HEK293 (cell line): ENCODE measurements at regions not wholly inside any gene's neighbourhood (a gene's known extent, or its start where the extent isn't known, plus 50 kb on each side); places are given as distances from the start of the nearest gene placed in this dataset.

Experiments
- CTCF ChIA-PET: fragments of 350-600 bp; formaldehyde crosslinking; extraction: SDS; loops from one replicate; lab custom pipeline; 2021; ENCODE audit warnings: antibody characterized with exemption; lab: Yijun Ruan, JAX
- POLR2A ChIA-PET: fragments of 300-600 bp; formaldehyde crosslinking; extraction: SDS; loops from one replicate; lab custom pipeline; 2020; ENCODE audit warnings: antibody characterized with exemption, inconsistent platforms; lab: Yijun Ruan, JAX
- H3K27ac ChIP-seq: fragments of 200-500 bp; sonication (Bioruptor generic); 2 replicates; pipeline ENCODE4 v1.5.1; 2014; ENCODE audit warnings: low read depth, low read length, control low read depth, inconsistent platforms; ENCODE audit errors: extremely low read depth
- H3K36me3 ChIP-seq, 2 experiments: fragments of 200-500 bp in 1 of 2; sonication (Bioruptor generic) in 1 of 2; 1 replicate in 1 of 2; 2 replicates in 1 of 2; pipeline ENCODE4 v1.5.1; 2014 to 2017; ENCODE audit warnings: inconsistent platforms in 2 of 2, low read length in 2 of 2; ENCODE audit not compliant: control insufficient read depth in 2 of 2, insufficient read depth in 1 of 2
- H3K4me1 ChIP-seq: fragments of 200-500 bp; sonication (Bioruptor generic); 2 replicates; pipeline ENCODE4 v1.5.1; 2014; ENCODE audit warnings: mild to moderate bottlenecking, low read length, inconsistent platforms; ENCODE audit not compliant: control insufficient read depth, insufficient read depth
- H3K4me3 ChIP-seq: 2 replicates; pipeline ENCODE4 v1.5.1; 2011; ENCODE audit warnings: low read depth, mild to moderate bottlenecking, control low read depth, low read length, moderate library complexity
- H3K9me3 ChIP-seq: fragments of 200-500 bp; sonication (Bioruptor generic); 2 replicates; pipeline ENCODE4 v1.5.1; 2014; ENCODE audit warnings: low read depth, low read length, inconsistent platforms; ENCODE audit not compliant: control insufficient read depth, insufficient read depth
- AEBP2 ChIP-seq: fragments of 450-650 bp; formaldehyde crosslinking; IDR thresholded peaks from 2 replicates; pipeline ENCODE4 v1.5.1; 2016; ENCODE audit warnings: missing biosample characterization, missing genetic modification characterization, borderline replicate concordance
- GFI1B ChIP-seq: fragments of 450-650 bp; formaldehyde crosslinking; IDR thresholded peaks from 2 replicates; pipeline ENCODE4 v1.5.1; 2016; ENCODE audit warnings: missing biosample characterization, missing genetic modification characterization
- HOXA7 ChIP-seq: sonication (generic); formaldehyde crosslinking; IDR thresholded peaks from 2 replicates; pipeline ENCODE4 v1.8.1; 2022; ENCODE audit warnings: missing genetic modification reagents, borderline replicate concordance
- MEIS1 ChIP-seq: sonication (generic); formaldehyde crosslinking; IDR thresholded peaks from 2 replicates; pipeline ENCODE4 v1.8.1; 2022; ENCODE audit warnings: missing genetic modification reagents, mild to moderate bottlenecking, borderline replicate concordance
- PBX3 ChIP-seq: sonication (generic); formaldehyde crosslinking; IDR thresholded peaks from 2 replicates; pipeline ENCODE4 v1.8.1; 2022; ENCODE audit warnings: mild to moderate bottlenecking, moderate library complexity, missing genetic modification reagents
- PRDM1 ChIP-seq: fragments of 450-650 bp; formaldehyde crosslinking; IDR thresholded peaks from 2 replicates; pipeline ENCODE4; 2016; ENCODE audit warnings: missing biosample characterization, missing genetic modification characterization
- PRDM6 ChIP-seq: fragments of 450-650 bp; formaldehyde crosslinking; IDR thresholded peaks from 2 replicates; pipeline ENCODE4 v1.5.1; 2017; ENCODE audit warnings: missing biosample characterization, missing genetic modification characterization
- YY1 ChIP-seq: fragments of 450-650 bp; formaldehyde crosslinking; IDR thresholded peaks from 2 replicates; pipeline ENCODE4 v1.5.1; 2018; ENCODE audit warnings: missing biosample characterization, missing genetic modification characterization
- ZBTB11 ChIP-seq: fragments of 450-650 bp; formaldehyde crosslinking; conservative IDR thresholded peaks from 2 replicates; pipeline ENCODE4 v1.5.1; 2016; ENCODE audit warnings: low read depth, missing biosample characterization, missing genetic modification characterization
- ZBTB48 ChIP-seq: fragments of 450-650 bp; formaldehyde crosslinking; IDR thresholded peaks from 2 replicates; pipeline ENCODE4 v1.5.1; 2016; ENCODE audit warnings: missing biosample characterization, missing genetic modification characterization
- ZBTB6 ChIP-seq: fragments of 450-650 bp; formaldehyde crosslinking; IDR thresholded peaks from 2 replicates; pipeline ENCODE4 v1.5.1; 2017; ENCODE audit warnings: missing biosample characterization, missing genetic modification characterization
- ZBTB7A ChIP-seq: fragments of 450-650 bp; formaldehyde crosslinking; IDR thresholded peaks from 2 replicates; pipeline ENCODE4 v1.5.1; 2016; ENCODE audit warnings: low read depth, missing biosample characterization, missing genetic modification characterization
- ZNF169 ChIP-seq: fragments of 450-650 bp; formaldehyde crosslinking; IDR thresholded peaks from 2 replicates; pipeline ENCODE4 v1.5.1; 2016; ENCODE audit warnings: missing biosample characterization, missing genetic modification characterization
- ZNF211 ChIP-seq: fragments of 450-650 bp; formaldehyde crosslinking; IDR thresholded peaks from 2 replicates; pipeline ENCODE4 v1.5.1; 2016; ENCODE audit warnings: low read depth, missing biosample characterization, missing genetic modification characterization
- ZNF391 ChIP-seq: fragments of 450-650 bp; formaldehyde crosslinking; IDR thresholded peaks from 2 replicates; pipeline ENCODE4 v1.5.1; 2016; ENCODE audit warnings: low read depth, missing biosample characterization, missing genetic modification characterization, borderline replicate concordance
- ZNF596 ChIP-seq: fragments of 450-650 bp; IDR thresholded peaks from 2 replicates; pipeline ENCODE4 v1.5.0; 2018; ENCODE audit warnings: missing biosample characterization, mild to moderate bottlenecking, missing genetic modification characterization, moderate library complexity
- ZNF626 ChIP-seq: fragments of 450-650 bp; sonication (Bioruptor Pico); formaldehyde crosslinking; IDR thresholded peaks from 2 replicates; pipeline ENCODE4 v1.5.1; 2018; ENCODE audit warnings: missing biosample characterization, missing genetic modification characterization, inconsistent platforms
- ZNF660 ChIP-seq: fragments of 450-650 bp; IDR thresholded peaks from 2 replicates; pipeline ENCODE4 v1.5.1; 2018; ENCODE audit warnings: missing biosample characterization, mild to moderate bottlenecking, missing genetic modification characterization
- ZNF692 ChIP-seq: fragments of 450-650 bp; formaldehyde crosslinking; IDR thresholded peaks from 2 replicates; pipeline ENCODE4 v1.5.1; 2016; ENCODE audit warnings: missing biosample characterization, missing genetic modification characterization
- ZNF747 ChIP-seq: fragments of 450-650 bp; formaldehyde crosslinking; IDR thresholded peaks from 2 replicates; pipeline ENCODE4 v1.5.1; 2016; ENCODE audit warnings: missing biosample characterization, missing genetic modification characterization
- ZNF843 ChIP-seq: fragments of 450-650 bp; formaldehyde crosslinking; IDR thresholded peaks from 2 replicates; pipeline ENCODE4 v1.5.1; 2016; ENCODE audit warnings: missing biosample characterization, missing genetic modification characterization
- ZSCAN5A ChIP-seq: fragments of 450-650 bp; formaldehyde crosslinking; IDR thresholded peaks from 2 replicates; pipeline ENCODE4 v1.5.1; 2016; ENCODE audit warnings: missing biosample characterization, missing genetic modification characterization

GRCh38 chr20:10906834-10907233, 233.0 kb upstream of the JAG1 start (continued):
- TF ChIP-seq ZNF626 (tag by site-specific recombination) (no peak), PRDM1 (tag by site-specific recombination) (no peak), ZNF391 (tag by site-specific recombination) (no peak), MEIS1 (no peak), PBX3 (CRISPR knock-in tag) (no peak), ZBTB11 (no peak), ZNF660 (tag by site-specific recombination) (no peak), ZNF169 (tag by site-specific recombination) (no peak), ZBTB6 (tag by site-specific recombination) (no peak), ZNF747 (tag by site-specific recombination) (no peak)

- Histone ChIP-seq H3K4me1 (no peaks in the 10 kb centered on the region; the same call in 1 of the 2 replicates), H3K36me3 (no peaks in the 10 kb centered on the region), H3K9me3 (no peaks in the 10 kb centered on the region), H3K4me3 (no peak overlapping the region), H3K27ac (no peak overlapping the region)
- CTCF ChIA-PET = interaction anchor here (0.7 to 1.4 kb wide), 2 partner anchors 10 to 45 kb away, joined by 3 to 7 read pairs; no protein-coding TSS in a partner anchor
- POLR2A ChIA-PET = no interaction called here
- TF ChIP-seq YY1 (tag by site-specific recombination) (no peak), ZBTB48 (tag by site-specific recombination) (no peak), ZNF211 (no peak), ZBTB7A (tag by site-specific recombination) (no peak), ZSCAN5A (tag by site-specific recombination) (no peak), PRDM6 (no peak), ZNF692 (no peak), GFI1B (tag by site-specific recombination) (no peak), ZNF843 (tag by site-specific recombination) (no peak), ZNF596 (no peak), HOXA7 (no peak), AEBP2 (tag by site-specific recombination) (no peak)
Measured at GRCh38 chr20:10909803-10910202, 236.0 kb upstream of the JAG1 start.
